ENCODE measurements at regions not wholly inside any gene's neighbourhood (a gene's known extent, or its start where the extent isn't known, plus 50 kb on each side); places are given as distances from the start of the nearest gene placed in this dataset.

DNA sequence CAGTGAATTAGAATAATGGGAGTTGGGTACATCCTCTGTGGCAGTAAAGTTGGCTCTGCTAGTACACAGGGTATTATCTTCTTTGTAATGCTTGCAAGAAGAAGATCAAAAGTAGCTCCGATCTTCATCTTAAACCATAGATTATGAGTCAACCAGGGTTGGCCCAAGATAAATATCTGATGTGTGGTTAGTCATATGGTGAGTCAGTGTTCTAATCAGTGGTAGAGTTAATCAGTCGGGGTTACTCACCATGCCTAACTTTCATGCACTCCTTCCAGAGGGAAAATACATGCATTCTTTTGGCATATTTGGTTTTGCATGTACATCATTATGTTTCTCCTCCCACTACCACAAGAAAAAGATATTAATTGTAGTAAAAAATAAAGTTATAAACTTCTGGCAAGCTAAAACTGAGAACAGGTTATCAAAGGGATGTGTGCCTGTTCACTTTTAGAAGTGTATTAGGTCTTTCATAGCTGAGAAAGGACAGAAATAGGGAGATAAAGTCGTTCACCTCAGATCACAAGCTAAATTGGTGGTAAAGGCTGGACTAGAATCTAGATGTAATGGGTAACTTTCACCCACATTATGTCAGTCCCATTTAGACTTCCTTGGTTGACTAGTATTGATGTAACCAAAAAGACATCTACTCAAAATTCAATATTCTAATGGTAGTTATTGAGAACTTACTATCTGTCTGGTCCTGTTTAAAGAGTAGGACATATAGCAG lies 684.4 kb downstream of the IRS1 start (continued):
- TF ChIP-seq, protein P1, sequence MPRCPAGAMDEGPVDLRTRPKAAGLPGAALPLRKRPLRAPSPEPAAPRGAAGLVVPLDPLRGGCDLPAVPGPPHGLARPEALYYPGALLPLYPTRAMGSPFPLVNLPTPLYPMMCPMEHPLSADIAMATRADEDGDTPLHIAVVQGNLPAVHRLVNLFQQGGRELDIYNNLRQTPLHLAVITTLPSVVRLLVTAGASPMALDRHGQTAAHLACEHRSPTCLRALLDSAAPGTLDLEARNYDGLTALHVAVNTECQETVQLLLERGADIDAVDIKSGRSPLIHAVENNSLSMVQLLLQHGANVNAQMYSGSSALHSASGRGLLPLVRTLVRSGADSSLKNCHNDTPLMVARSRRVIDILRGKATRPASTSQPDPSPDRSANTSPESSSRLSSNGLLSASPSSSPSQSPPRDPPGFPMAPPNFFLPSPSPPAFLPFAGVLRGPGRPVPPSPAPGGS (IDR thresholded peaks at IDR 0.05) = peak; percentile 97; the same call in 2 of the 3 replicates
- TF ChIP-seq RAD21 (conservative IDR thresholded peaks at IDR 0.05 in 1 of 2, IDR thresholded peaks at IDR 0.05 in 1 of 2) (peak; percentile 48 to 65), MAFK (IDR thresholded peaks at IDR 0.05; ENCODE audit: partially characterized antibody) (no peak), JUN (IDR thresholded peaks at IDR 0.05) (peak; percentile 96), FOSL2 (IDR thresholded peaks at IDR 0.05) (peak; percentile 100), FOSL2 (CRISPR knock-in tag; IDR thresholded peaks at IDR 0.05) (peak; percentile 100), MAZ (IDR thresholded peaks at IDR 0.05; ENCODE audit: borderline replicate concordance, low read depth, low read length) (no peak), FOXS1 (CRISPR knock-in tag; IDR thresholded peaks at IDR 0.05) (peak; percentile 75; the same call in 1 of the 2 replicates), HEYL (CRISPR knock-in tag; IDR thresholded peaks at IDR 0.05) (no peak), HOXB5 (CRISPR knock-in tag; IDR thresholded peaks at IDR 0.05) (peak; percentile 45; the same call in 1 of the 2 replicates), EHF (CRISPR knock-in tag; IDR thresholded peaks at IDR 0.05) (no peak), RARB (CRISPR knock-in tag; IDR thresholded peaks at IDR 0.05) (no peak), ESRRA (IDR thresholded peaks at IDR 0.05; ENCODE audit: borderline replicate concordance, low read length) (no peak), FOSB (CRISPR knock-in tag; IDR thresholded peaks at IDR 0.05) (no peak), MYC (IDR thresholded peaks at IDR 0.05; ENCODE audit: borderline replicate concordance, low read length) (no peak), JUNB (IDR thresholded peaks at IDR 0.05) (peak; percentile 100)
- TF ChIP-seq, protein P2, sequence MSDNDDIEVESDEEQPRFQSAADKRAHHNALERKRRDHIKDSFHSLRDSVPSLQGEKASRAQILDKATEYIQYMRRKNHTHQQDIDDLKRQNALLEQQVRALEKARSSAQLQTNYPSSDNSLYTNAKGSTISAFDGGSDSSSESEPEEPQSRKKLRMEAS (IDR thresholded peaks at IDR 0.05) = peak; percentile 86
- TF ChIP-seq, protein P3, sequence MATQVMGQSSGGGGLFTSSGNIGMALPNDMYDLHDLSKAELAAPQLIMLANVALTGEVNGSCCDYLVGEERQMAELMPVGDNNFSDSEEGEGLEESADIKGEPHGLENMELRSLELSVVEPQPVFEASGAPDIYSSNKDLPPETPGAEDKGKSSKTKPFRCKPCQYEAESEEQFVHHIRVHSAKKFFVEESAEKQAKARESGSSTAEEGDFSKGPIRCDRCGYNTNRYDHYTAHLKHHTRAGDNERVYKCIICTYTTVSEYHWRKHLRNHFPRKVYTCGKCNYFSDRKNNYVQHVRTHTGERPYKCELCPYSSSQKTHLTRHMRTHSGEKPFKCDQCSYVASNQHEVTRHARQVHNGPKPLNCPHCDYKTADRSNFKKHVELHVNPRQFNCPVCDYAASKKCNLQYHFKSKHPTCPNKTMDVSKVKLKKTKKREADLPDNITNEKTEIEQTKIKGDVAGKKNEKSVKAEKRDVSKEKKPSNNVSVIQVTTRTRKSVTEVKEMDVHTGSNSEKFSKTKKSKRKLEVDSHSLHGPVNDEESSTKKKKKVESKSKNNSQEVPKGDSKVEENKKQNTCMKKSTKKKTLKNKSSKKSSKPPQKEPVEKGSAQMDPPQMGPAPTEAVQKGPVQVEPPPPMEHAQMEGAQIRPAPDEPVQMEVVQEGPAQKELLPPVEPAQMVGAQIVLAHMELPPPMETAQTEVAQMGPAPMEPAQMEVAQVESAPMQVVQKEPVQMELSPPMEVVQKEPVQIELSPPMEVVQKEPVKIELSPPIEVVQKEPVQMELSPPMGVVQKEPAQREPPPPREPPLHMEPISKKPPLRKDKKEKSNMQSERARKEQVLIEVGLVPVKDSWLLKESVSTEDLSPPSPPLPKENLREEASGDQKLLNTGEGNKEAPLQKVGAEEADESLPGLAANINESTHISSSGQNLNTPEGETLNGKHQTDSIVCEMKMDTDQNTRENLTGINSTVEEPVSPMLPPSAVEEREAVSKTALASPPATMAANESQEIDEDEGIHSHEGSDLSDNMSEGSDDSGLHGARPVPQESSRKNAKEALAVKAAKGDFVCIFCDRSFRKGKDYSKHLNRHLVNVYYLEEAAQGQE (IDR thresholded peaks at IDR 0.05) = no peak
- TF ChIP-seq, protein P4, sequence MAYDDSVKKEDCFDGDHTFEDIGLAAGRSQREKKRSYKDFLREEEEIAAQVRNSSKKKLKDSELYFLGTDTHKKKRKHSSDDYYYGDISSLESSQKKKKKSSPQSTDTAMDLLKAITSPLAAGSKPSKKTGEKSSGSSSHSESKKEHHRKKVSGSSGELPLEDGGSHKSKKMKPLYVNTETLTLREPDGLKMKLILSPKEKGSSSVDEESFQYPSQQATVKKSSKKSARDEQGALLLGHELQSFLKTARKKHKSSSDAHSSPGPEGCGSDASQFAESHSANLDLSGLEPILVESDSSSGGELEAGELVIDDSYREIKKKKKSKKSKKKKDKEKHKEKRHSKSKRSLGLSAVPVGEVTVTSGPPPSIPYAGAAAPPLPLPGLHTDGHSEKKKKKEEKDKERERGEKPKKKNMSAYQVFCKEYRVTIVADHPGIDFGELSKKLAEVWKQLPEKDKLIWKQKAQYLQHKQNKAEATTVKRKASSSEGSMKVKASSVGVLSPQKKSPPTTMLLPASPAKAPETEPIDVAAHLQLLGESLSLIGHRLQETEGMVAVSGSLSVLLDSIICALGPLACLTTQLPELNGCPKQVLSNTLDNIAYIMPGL (CRISPR knock-in tag; IDR thresholded peaks at IDR 0.05; ENCODE audit: borderline replicate concordance) = no peak

DNA sequence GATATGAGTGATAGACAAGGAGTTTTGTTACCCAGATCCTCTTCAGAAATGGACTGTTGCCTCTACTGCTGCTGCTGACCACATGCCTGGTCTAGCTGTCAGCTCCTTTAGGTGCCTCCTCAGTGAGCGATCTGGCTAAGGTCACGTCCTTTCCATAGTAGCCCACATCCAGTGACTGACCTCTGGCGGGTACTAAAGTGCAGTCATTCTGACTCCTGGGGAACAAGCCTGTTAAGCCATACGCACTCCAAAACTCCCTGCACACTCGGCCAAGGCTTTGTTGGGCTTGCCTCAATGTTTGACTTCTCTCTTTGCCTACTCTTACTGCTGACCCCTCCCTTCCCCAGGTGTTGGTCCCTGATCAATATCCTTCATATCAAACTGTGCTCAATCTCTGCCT lies 685.2 kb downstream of the IRS1 start:
- Histone ChIP-seq H3K9me3 (0 out of 3 replicates have a peak, but pooled peaks cover 3% of the 10 kb centered on the region), H3K4me3 (no peak overlapping the region), H3K4me2 (peak overlapping the region; percentile 85), H3K4me1 (peaks cover 51% of the 10 kb centered on the region), H3K27ac (peak overlapping the region; percentile 86 to 90)
- peak; percentile 62 to 66 for ATAC-seq
- peak; percentile 17 to 56 for DNase-seq (ENCODE audit: low read depth in 1 of 2, low spot score in 1 of 2)
- no peak for TF ChIP-seq NR3C1 (IDR thresholded peaks at IDR 0.05)
- no peak for TF ChIP-seq FOXS1 (CRISPR knock-in tag; IDR thresholded peaks at IDR 0.05)
- TF ChIP-seq, protein P5, sequence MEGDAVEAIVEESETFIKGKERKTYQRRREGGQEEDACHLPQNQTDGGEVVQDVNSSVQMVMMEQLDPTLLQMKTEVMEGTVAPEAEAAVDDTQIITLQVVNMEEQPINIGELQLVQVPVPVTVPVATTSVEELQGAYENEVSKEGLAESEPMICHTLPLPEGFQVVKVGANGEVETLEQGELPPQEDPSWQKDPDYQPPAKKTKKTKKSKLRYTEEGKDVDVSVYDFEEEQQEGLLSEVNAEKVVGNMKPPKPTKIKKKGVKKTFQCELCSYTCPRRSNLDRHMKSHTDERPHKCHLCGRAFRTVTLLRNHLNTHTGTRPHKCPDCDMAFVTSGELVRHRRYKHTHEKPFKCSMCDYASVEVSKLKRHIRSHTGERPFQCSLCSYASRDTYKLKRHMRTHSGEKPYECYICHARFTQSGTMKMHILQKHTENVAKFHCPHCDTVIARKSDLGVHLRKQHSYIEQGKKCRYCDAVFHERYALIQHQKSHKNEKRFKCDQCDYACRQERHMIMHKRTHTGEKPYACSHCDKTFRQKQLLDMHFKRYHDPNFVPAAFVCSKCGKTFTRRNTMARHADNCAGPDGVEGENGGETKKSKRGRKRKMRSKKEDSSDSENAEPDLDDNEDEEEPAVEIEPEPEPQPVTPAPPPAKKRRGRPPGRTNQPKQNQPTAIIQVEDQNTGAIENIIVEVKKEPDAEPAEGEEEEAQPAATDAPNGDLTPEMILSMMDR (IDR thresholded peaks at IDR 0.05) = peak; percentile 18; the same call in 2 of the 3 replicates
- TF ChIP-seq RAD21 (conservative IDR thresholded peaks at IDR 0.05 in 1 of 2, IDR thresholded peaks at IDR 0.05 in 1 of 2) = peak in 1 of 2 experiments; percentile 47; a peak in 3 of 5 replicates
- 0 out of 2 replicates have a peak, but pooled peaks have one; percentile 67 for TF ChIP-seq ESRRA (IDR thresholded peaks at IDR 0.05; ENCODE audit: borderline replicate concordance, low read length)
- TF ChIP-seq NPAS2 (CRISPR knock-in tag; IDR thresholded peaks at IDR 0.05; ENCODE audit: borderline replicate concordance) = no peak
- TF ChIP-seq SMC3 (IDR thresholded peaks at IDR 0.05) = peak; percentile 42; the same call in 2 of the 3 replicates
- TF ChIP-seq, protein P2 (IDR thresholded peaks at IDR 0.05) = peak; percentile 43
- no peak for TF ChIP-seq POLR2AphosphoS2 (conservative IDR thresholded peaks at IDR 0.05; ENCODE audit: low read length)
- no peak for TF ChIP-seq HEYL (CRISPR knock-in tag; IDR thresholded peaks at IDR 0.05)
- FAIRE-seq = no peak
- ChIA-PET CTCF (interaction anchor here (0.7 to 1.1 kb wide), 6 partner anchors 21 to 871 kb away, joined by 3 to 4 read pairs (median 3); no protein-coding TSS in a partner anchor), POLR2A (interaction anchor here (0.6 to 1.4 kb wide), 4 partner anchors 71 to 688 kb away, joined by 3 to 13 read pairs (median 4); no protein-coding TSS in a partner anchor)
- WGBS (ENCODE audit: missing lambda C conversion rate) = 23% methylated on average over 5 of the region's 5 CpGs

Measured in A549 (cell line).